HepG2 (cell line): ENCODE measurements at regions not wholly inside any gene's neighbourhood (a gene's known extent, or its start where the extent isn't known, plus 50 kb on each side); places are given as distances from the start of the nearest gene placed in this dataset.

ENCODE experiments used
- ATAC-seq: fragments of 200-7000 bp; cut with Tn5 transposase; 3 replicates; pipeline ENCODE4 v1.9.1; 2020; ENCODE audit warnings: mild to moderate bottlenecking, moderate library complexity
- BruUV-seq: library from RNA; stranded (reverse); fragments of 400-500 nt; replicated peaks from 2 replicates; lab custom pipeline; 2021; lab: Mats Ljungman, UMichigan
- CTCF ChIA-PET: fragments of 300-600 bp; formaldehyde crosslinking; extraction: SDS; loops from one replicate; lab custom pipeline; 2021; ENCODE audit warnings: low total read pairs, inconsistent platforms, low intra/inter-chr PET ratio; lab: Yijun Ruan, JAX
- POLR2A ChIA-PET: fragments of 350-600 bp; sonication (Branson Sonifier 250); formaldehyde crosslinking; loops from one replicate; lab custom pipeline; 2020; ENCODE audit warnings: antibody characterized with exemption, inconsistent platforms; lab: Yijun Ruan, JAX
- DNase-seq: peaks from one replicate; pipeline ENCODE4 v3.0.0-alpha.2; 2015; ENCODE audit warnings: low spot score
- FAIRE-seq: peaks from 3 replicates; lab custom pipeline; 2011; peaks lifted over from hg19 to GRCh38; lab: Jason Lieb, UNC
- H2AFZ ChIP-seq: one replicate; pipeline ENCODE4 v1.6.1; 2011; ENCODE audit warnings: low read length, inconsistent platforms
- H3K27ac ChIP-seq: fragments of 300-600 bp; 3 replicates; pipeline ENCODE4 v1.8.0; 2011; ENCODE audit warnings: mixed run types, mild to moderate bottlenecking, mixed read lengths, low read length, inconsistent platforms; ENCODE audit not compliant: insufficient read depth; ENCODE audit errors: extremely low read length
- H3K27me3 ChIP-seq, 2 experiments: fragments of 200-600 bp in 1 of 2; 2 replicates in 1 of 2; 3 replicates in 1 of 2; pipeline versions ENCODE4 v1.6.0 to v1.8.0; 2011; ENCODE audit warnings: low read length in 2 of 2, mild to moderate bottlenecking in 2 of 2, moderate library complexity in 2 of 2, inconsistent platforms in 1 of 2; ENCODE audit not compliant: insufficient read depth in 2 of 2, control insufficient read depth in 1 of 2
- H3K36me3 ChIP-seq, 2 experiments: fragments of 200-600 bp in 1 of 2; replicated peaks in 1 of 2; 2 replicates in 1 of 2; 3 replicates in 1 of 2; pipeline versions ENCODE4 v1.5.1 to v1.8.0; 2011; ENCODE audit warnings: low read length in 2 of 2, inconsistent platforms in 1 of 2; ENCODE audit not compliant: insufficient read depth in 2 of 2, control insufficient read depth in 1 of 2
- H3K4me1 ChIP-seq: 2 replicates; pipeline ENCODE4 v1.5.1; 2012; ENCODE audit warnings: low read length, inconsistent platforms; ENCODE audit not compliant: insufficient read depth
- H3K4me2 ChIP-seq: 2 replicates; pipeline ENCODE4 v1.6.0; 2011; ENCODE audit warnings: low read depth, low read length, inconsistent platforms
- H3K4me3 ChIP-seq, 3 experiments: fragments of 200-600 bp in 1 of 3; sonication (generic), shearing (Covaris generic) in 1 of 3; replicated peaks in 1 of 3; 2 replicates each; pipeline ENCODE4 v1.5.1; 2011 to 2016; ENCODE audit warnings: low read length in 3 of 3, inconsistent platforms in 2 of 3, low read depth in 2 of 3, mild to moderate bottlenecking in 2 of 3, control low read depth in 1 of 3, mixed read lengths in 1 of 3; ENCODE audit not compliant: insufficient read depth in 1 of 3
- H3K79me2 ChIP-seq: one replicate; pipeline ENCODE4 v1.6.1; 2011; ENCODE audit warnings: low read length, inconsistent platforms; ENCODE audit not compliant: insufficient read depth
- H3K9ac ChIP-seq: 2 replicates; pipeline ENCODE4 v1.6.0; 2011; ENCODE audit warnings: mild to moderate bottlenecking, low read depth, low read length, inconsistent platforms; ENCODE audit not compliant: insufficient read depth
- H3K9me3 ChIP-seq: 2 replicates; pipeline ENCODE4 v1.5.1; 2012; ENCODE audit warnings: mild to moderate bottlenecking, low read length
- H4K20me1 ChIP-seq: 2 replicates; pipeline ENCODE4 v1.6.0; 2011; ENCODE audit warnings: inconsistent platforms, mild to moderate bottlenecking, low read length, moderate library complexity; ENCODE audit not compliant: insufficient read depth
- MAFG ChIP-seq: sonication (generic); formaldehyde crosslinking; IDR thresholded peaks from 2 replicates; pipeline ENCODE4 v1.5.1; 2020; ENCODE audit warnings: mild to moderate bottlenecking, missing genetic modification reagents
- ZNF546 ChIP-seq: sonication (generic); formaldehyde crosslinking; conservative IDR thresholded peaks from 2 replicates; pipeline ENCODE4 v1.8.1; 2023; ENCODE audit warnings: mild to moderate bottlenecking, missing genetic modification reagents
- WGBS: methylation state at CpG from one replicate; pipeline ENCODE4 v1.1.6; 2017; ENCODE audit warnings: low lambda C conversion rate; 5-methylcytosine and 5-hydroxymethylcytosine counted together
- in situ Hi-C: cut with HindIII; loops from 2 replicates; pipeline ENCODE4 v1.10.0; 2017; ENCODE audit warnings: low pct_unique_long_range_greater_than_20kb; ENCODE audit not compliant: extremely low pct_ligation_motif_present
- intact Hi-C: fragments of 100-400 bp; cut with micrococcal nuclease; formaldehyde crosslinking; loops from one replicate; pipeline ENCODE4 v1.10.0; 2022; ENCODE audit not compliant: unreplicated experiment
- small RNA-seq, 3 experiments: library from RNA; depleted of rRNA; stranded (forward); fragments of <200 nt; gene quantifications; one replicate each; pipeline ENCODE3, GENCODE V24; 2012; ENCODE audit warnings: low read depth in 2 of 3, low replicate concordance in 1 of 3; ENCODE audit not compliant: insufficient read length in 3 of 3, insufficient read depth in 2 of 3
- TF ChIP-seq, protein P1 (sequence below): sonication (generic); formaldehyde crosslinking; conservative IDR thresholded peaks from 2 replicates; pipeline ENCODE4 v1.4.0; 2020; ENCODE audit warnings: missing genetic modification reagents

GRCh38 chr3:107323723-107324122, 53.5 kb upstream of the CCDC54 start (continued):
- TF ChIP-seq, protein P1, sequence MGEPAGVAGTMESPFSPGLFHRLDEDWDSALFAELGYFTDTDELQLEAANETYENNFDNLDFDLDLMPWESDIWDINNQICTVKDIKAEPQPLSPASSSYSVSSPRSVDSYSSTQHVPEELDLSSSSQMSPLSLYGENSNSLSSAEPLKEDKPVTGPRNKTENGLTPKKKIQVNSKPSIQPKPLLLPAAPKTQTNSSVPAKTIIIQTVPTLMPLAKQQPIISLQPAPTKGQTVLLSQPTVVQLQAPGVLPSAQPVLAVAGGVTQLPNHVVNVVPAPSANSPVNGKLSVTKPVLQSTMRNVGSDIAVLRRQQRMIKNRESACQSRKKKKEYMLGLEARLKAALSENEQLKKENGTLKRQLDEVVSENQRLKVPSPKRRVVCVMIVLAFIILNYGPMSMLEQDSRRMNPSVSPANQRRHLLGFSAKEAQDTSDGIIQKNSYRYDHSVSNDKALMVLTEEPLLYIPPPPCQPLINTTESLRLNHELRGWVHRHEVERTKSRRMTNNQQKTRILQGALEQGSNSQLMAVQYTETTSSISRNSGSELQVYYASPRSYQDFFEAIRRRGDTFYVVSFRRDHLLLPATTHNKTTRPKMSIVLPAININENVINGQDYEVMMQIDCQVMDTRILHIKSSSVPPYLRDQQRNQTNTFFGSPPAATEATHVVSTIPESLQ: no peak
- no peak for TF ChIP-seq ZNF546

DNA sequence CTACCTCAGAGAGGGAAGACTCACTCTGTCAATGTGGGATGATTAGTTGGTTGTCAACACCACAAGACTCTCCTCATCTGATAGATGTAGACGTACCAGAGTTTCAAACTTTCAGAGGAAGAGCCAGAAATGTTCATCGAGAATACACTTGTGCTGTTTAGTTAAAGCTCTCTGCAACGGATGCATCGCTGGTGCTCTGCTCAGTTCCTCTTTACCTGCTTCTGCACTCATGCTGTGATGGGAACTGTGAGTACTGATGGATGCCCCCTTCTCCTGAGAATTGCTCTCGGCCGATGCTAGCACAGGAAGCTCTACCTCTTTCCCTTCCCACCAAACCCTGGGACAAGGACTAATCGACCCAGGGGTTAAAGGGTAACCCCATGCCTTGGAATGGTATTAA, 51.8 kb upstream of the CCDC54 start:
- Histone ChIP-seq H3K27ac (no peak overlapping the region), H4K20me1 (no peaks in the 10 kb centered on the region), H3K9me3 (no peaks in the 10 kb centered on the region), H3K79me2 (no peaks in the 10 kb centered on the region), H3K9ac (no peak overlapping the region), H3K4me2 (no peak overlapping the region), H3K4me3 (no peak overlapping the region), H2AFZ (no peak overlapping the region), H3K4me1 (no peaks in the 10 kb centered on the region), H3K36me3 (no peaks in the 10 kb centered on the region), H3K27me3 (no peaks in the 10 kb centered on the region; a peak in 3 of 5 replicates)
- ChIA-PET CTCF (no interaction called here), POLR2A (no interaction called here)
- no TSS peak for BruUV-seq
- ATAC-seq (no peak), FAIRE-seq (no peak), DNase-seq (no peak)
- TF ChIP-seq MAFG (CRISPR knock-in tag): no peak
- intact Hi-C loops (no loop called here), in situ Hi-C loops (no loop called here)
- WGBS: 2% methylated on average over 7 of the region's 7 CpGs

Small RNAs in the stretch of these regions (small RNA-seq; reads per million reads assigned to genes)
- gene MTCO1P35 (0 reads per million in 3 experiments), gene MTND6P6 (0 reads per million in 3 experiments), gene RF00019 (0 reads per million in 3 experiments), gene RNU6-1308P (0 reads per million in 3 experiments)
